Ishikawa (cell line): ENCODE measurements at regions not wholly inside any gene's neighbourhood (a gene's known extent, or its start where the extent isn't known, plus 50 kb on each side); places are given as distances from the start of the nearest gene placed in this dataset.

Source experiments
- EGR1 ChIP-seq: IDR thresholded peaks from 2 replicates; pipeline ENCODE4 v1.6.1; 2012
- EP300 ChIP-seq: IDR thresholded peaks from 2 replicates; pipeline ENCODE4 v1.6.1; 2012; ENCODE audit warnings: borderline replicate concordance
- MAX ChIP-seq: IDR thresholded peaks from 2 replicates; pipeline ENCODE4 v1.6.1; 2012
- RAD21 ChIP-seq: IDR thresholded peaks from 2 replicates; pipeline ENCODE4 v1.6.1; 2012; ENCODE audit warnings: low read depth
- TEAD4 ChIP-seq: IDR thresholded peaks from 2 replicates; pipeline ENCODE4 v1.6.1; 2012
- YY1 ChIP-seq: IDR thresholded peaks from 2 replicates; pipeline ENCODE4 v1.6.1; 2012; ENCODE audit warnings: low read depth
- TF ChIP-seq, protein P1 (sequence below): IDR thresholded peaks from 2 replicates; pipeline ENCODE4 v1.6.1; 2012
- TF ChIP-seq, protein P2 (sequence below): IDR thresholded peaks from 2 replicates; pipeline ENCODE4 v1.6.1; 2012; ENCODE audit warnings: low read depth, mild to moderate bottlenecking

GRCh38 chr2:215740071-215740470, 273.3 kb downstream of the MREG start:
- TF ChIP-seq YY1 = no peak
- TF ChIP-seq, protein P1, sequence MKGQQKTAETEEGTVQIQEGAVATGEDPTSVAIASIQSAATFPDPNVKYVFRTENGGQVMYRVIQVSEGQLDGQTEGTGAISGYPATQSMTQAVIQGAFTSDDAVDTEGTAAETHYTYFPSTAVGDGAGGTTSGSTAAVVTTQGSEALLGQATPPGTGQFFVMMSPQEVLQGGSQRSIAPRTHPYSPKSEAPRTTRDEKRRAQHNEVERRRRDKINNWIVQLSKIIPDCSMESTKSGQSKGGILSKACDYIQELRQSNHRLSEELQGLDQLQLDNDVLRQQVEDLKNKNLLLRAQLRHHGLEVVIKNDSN = no peak
- TF ChIP-seq, protein P2, sequence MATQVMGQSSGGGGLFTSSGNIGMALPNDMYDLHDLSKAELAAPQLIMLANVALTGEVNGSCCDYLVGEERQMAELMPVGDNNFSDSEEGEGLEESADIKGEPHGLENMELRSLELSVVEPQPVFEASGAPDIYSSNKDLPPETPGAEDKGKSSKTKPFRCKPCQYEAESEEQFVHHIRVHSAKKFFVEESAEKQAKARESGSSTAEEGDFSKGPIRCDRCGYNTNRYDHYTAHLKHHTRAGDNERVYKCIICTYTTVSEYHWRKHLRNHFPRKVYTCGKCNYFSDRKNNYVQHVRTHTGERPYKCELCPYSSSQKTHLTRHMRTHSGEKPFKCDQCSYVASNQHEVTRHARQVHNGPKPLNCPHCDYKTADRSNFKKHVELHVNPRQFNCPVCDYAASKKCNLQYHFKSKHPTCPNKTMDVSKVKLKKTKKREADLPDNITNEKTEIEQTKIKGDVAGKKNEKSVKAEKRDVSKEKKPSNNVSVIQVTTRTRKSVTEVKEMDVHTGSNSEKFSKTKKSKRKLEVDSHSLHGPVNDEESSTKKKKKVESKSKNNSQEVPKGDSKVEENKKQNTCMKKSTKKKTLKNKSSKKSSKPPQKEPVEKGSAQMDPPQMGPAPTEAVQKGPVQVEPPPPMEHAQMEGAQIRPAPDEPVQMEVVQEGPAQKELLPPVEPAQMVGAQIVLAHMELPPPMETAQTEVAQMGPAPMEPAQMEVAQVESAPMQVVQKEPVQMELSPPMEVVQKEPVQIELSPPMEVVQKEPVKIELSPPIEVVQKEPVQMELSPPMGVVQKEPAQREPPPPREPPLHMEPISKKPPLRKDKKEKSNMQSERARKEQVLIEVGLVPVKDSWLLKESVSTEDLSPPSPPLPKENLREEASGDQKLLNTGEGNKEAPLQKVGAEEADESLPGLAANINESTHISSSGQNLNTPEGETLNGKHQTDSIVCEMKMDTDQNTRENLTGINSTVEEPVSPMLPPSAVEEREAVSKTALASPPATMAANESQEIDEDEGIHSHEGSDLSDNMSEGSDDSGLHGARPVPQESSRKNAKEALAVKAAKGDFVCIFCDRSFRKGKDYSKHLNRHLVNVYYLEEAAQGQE = no peak
- no peak for TF ChIP-seq EP300
- TF ChIP-seq MAX = no peak
- TF ChIP-seq RAD21 = no peak
- no peak for TF ChIP-seq TEAD4
- no peak for TF ChIP-seq EGR1
